Astrocyte of the spinal cord (primary cell): ENCODE measurements at regions not wholly inside any gene's neighbourhood (a gene's known extent, or its start where the extent isn't known, plus 50 kb on each side); places are given as distances from the start of the nearest gene placed in this dataset.

Experiments used
- DNase-seq: peaks from one replicate; pipeline ENCODE4 v3.0.0; 2011; ENCODE audit warnings: low read depth, low spot score
- H3K4me3 ChIP-seq: 2 replicates; pipeline ENCODE4 v1.5.1; 2011; ENCODE audit warnings: low read depth, mild to moderate bottlenecking, low read length, moderate library complexity
- CTCF ChIP-seq: IDR thresholded peaks from 2 replicates; pipeline ENCODE4 v1.5.1; 2012; ENCODE audit warnings: low read depth, mild to moderate bottlenecking, low read length, inconsistent platforms
- in situ Hi-C: cut with HindIII; loops from 2 replicates; pipeline ENCODE4 v1.10.0; 2017; ENCODE audit warnings: low sequenced_read_pairs

- in situ Hi-C loops: no loop called here
- TF ChIP-seq CTCF: no peak
Measured at GRCh38 chr9:79279356-79279755, 292.4 kb upstream of the TLE4 start.

GRCh38 chr9:79280691-79281090 lies 291.1 kb upstream of the TLE4 start:
- DNase-seq: no peak
- TF ChIP-seq CTCF: no peak
- no peak overlapping the region for H3K4me3 ChIP-seq
- in situ Hi-C loops: no loop called here

More at GRCh38 chr9:79279356-79279755, 292.4 kb upstream of the TLE4 start:
- no peak for DNase-seq
- no peak overlapping the region for H3K4me3 ChIP-seq

- in situ Hi-C loops: no loop called here
- no peak overlapping the region for H3K4me3 ChIP-seq
- DNase-seq: no peak
- no peak for TF ChIP-seq CTCF
Measured at GRCh38 chr9:79284081-79284480, 287.7 kb upstream of the TLE4 start.

- no peak for DNase-seq
- TF ChIP-seq CTCF: no peak
- in situ Hi-C loops: no loop called here
- no peak overlapping the region for H3K4me3 ChIP-seq
Measured at GRCh38 chr9:79286992-79287707, 284.6 kb upstream of the TLE4 start.

GRCh38 chr9:79287708-79288290 lies 284.0 kb upstream of the TLE4 start:
- DNase-seq: no peak
- H3K4me3 ChIP-seq: no peak overlapping the region
- in situ Hi-C loops: no loop called here
- no peak for TF ChIP-seq CTCF

- DNase-seq: no peak
- TF ChIP-seq CTCF: no peak
- no peak overlapping the region for H3K4me3 ChIP-seq
- in situ Hi-C loops: no loop called here
Measured at GRCh38 chr9:79289856-79290255, 281.9 kb upstream of the TLE4 start.
